NB4 (cell line): ENCODE measurements at regions not wholly inside any gene's neighbourhood (a gene's known extent, or its start where the extent isn't known, plus 50 kb on each side); places are given as distances from the start of the nearest gene placed in this dataset.

Experiments used
- MYC ChIP-seq: IDR thresholded peaks from 2 replicates; pipeline ENCODE4 v1.6.1; 2011; ENCODE audit warnings: low read depth, low read length
- POLR2A ChIP-seq: IDR thresholded peaks from 2 replicates; pipeline ENCODE4 v1.6.1; 2011; ENCODE audit warnings: mild to moderate bottlenecking; ENCODE audit not compliant: insufficient read length; ENCODE audit errors: extremely low read depth

DNA sequence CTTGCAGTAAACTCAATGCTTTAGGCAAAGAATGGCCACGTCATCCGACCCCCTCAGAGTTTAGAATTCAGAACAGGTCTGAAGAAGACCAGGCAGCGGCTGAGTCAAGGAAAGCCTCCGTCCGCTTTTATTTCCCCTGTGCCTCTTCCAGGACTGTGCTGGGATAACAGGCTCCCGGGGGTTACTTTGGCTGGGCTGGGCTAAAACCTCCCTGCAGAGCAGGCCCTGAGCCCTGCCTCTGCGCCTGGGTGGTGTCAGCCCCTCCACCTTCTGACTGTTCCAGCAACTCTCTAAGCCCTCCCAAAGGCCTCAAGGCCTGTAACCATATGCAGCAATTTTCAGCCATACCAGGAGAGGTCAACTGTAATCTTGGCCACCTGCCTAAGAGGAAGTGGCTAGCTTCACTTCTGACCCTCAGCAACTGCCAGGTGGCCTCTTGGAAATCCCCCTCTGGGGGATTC lies 166.5 kb downstream of the RPIA start:
- TF ChIP-seq MYC (no peak), POLR2A (no peak)
